Hepatic stellate cell (primary cell): ENCODE measurements at regions not wholly inside any gene's neighbourhood (a gene's known extent, or its start where the extent isn't known, plus 50 kb on each side); places are given as distances from the start of the nearest gene placed in this dataset.
"Not testable (repeated sequence)": the region's sequence is repeated elsewhere in the genome, so short reads cannot be mapped to it uniquely, and the experiment has no call there.

ENCODE experiments used
- DNase-seq: peaks from one replicate; pipeline ENCODE4 v3.0.0; 2011; ENCODE audit warnings: low spot score

DNA sequence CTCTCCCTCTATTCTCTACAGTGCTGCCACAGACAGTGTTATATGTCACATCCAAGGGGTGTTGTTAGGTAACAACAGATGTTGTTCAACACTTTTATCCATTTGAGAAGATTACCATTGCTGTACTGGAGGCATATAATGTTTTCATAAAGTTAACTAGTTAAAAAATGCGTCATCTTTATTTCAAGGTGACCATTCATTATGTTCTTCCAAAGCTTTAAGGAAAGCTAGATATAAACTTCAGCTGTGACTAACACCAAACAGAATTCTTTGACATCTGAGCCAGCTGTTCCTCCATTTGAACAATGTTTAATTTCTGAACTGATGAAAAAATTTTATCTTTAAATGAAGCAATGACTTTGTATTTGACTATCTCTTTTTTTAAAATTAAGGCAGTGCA is 1099.6 kb upstream of the TMEFF2 start:
- no peak for DNase-seq

DNA sequence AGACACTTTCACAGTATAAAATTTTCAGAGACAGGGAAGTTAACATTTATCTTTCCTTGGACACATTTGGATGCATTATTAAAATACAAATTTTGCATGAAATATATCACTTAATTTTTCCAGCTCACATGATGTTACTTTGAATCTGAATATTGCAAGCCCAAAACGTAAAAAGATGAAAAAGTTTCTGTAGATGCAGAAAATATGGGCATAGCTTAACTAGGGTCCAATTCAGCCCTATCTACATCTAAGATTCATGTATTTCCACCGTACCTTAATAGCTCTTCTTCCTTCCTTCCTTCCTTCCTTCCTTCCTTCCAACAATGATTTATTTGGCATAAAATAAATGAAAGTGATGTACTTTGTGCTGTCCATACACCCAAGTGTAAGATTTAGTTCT is 1084.6 kb upstream of the TMEFF2 start:
- DNase-seq = no peak

DNA sequence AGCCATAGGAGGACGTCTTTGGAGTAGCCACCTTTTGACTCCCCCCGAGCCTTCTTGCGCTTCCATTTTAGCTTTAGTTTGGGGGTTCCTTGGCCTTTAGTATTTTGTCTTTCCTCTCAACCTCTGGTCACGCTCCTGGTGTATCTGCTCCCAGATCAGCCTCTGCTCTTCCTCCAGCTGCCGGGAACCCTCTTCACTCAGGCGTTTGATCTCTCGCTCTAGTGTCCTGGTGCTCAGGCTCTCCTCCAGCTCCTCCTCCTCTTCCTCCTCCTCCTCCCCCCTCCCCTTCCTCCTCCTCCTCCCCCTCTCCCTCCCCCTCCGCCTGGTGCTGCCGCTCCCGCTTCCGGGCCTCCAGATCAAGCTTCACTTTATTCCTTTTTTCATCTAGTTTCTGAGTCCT is 1082.3 kb upstream of the TMEFF2 start:
- DNase-seq = no peak

DNA sequence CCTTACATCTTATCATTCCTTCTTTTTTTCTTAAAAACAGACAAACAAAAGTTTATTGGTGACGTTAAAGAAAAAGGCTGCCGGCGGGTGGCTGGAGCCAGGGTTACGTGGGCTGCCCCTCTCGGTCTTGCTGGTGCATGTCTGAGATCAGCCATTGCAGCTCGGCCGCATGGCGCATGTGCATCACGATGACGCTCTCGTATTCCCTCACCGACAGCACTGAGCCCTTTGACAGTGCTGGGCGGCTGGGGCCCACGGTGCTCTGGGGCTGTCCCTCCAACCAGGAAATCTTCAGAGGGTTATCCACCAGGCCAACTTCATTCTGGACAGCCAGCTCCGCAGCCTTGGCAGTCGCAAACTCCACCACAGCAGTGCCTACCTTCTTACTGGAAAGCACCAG is 1081.8 kb upstream of the TMEFF2 start:
- no peak for DNase-seq

DNA sequence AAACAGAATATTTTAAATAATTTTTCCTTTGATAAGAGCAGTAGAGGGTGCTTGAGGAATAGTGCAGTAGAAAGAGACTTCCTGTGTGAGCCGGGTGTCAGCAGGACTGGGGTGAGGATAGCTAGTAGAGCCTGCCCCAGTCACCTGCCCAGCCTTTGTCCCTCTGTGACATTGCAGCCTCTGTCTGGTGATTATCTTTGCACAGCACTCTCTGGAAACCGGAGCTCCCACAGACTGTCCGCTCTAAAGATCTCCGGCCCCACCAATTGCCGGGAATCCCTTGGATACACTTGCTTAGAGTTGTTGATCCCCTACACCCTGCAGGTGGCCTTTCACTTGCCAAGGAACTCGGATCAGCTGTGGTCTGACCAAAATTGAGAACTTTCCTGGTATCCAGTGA is 1081.3 kb upstream of the TMEFF2 start:
- no peak for DNase-seq

DNA sequence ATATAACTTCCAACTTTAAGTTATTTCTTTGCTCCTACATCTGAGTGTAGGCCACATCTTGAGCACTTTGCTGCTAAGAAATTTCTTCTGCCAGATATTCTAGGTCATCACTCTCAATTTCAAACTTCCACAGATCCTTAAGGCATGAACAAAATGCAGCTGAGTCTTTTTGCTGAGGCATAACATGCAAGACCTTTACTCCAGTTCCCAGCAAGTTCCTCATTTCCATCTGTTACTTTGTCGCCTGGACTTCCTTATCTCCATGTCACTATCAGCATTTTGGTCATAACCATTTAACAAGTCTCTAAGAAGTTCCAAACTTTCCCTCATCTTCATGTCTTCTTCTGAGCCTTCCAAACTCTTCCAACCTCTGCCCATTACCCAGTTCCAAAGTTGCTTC is 1077.3 kb upstream of the TMEFF2 start:
- DNase-seq = no peak

DNA sequence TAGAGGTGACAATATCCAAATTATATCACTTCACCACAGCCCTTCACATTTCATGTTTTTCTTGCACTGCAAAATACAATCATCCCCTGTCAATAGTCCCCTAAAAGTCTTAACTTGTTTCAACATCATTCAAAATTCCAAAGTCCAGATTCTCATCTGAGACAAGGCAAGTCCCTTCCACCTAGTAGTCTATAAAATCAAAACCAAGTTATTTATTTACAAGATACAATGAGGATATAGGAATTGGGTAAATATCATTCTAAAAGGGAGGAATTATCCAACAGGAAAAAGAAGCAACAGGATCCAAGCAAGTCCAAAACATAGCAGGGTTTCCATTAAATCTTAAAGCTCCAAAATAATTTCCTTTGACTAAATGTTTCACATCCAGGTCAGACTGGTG is 1076.1 kb upstream of the TMEFF2 start:
- DNase-seq = no peak

DNA sequence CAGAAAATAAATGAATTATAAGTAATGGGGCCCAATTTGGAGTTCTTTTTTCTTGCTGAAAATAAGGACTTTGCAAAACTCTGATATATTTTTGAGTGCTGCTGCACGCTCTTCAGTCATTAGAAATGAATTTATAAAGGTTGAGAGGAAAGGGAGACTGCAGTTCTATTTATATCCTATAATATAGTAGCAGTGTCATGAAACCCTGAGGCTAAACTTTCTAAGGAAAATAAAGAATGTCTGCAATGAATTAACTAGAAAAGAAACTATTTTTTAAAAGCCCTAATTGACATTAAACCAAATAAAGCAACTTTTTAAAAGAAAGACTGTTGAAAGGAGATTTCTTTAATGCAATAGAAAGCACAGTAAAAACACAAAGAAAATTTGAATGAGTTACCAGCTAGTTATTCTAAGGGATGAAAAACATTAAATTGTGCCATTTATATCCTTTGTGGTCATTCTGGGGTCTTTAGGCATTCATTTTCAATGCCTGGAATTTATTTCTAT is 1072.8 kb upstream of the TMEFF2 start:
- no peak for DNase-seq

DNA sequence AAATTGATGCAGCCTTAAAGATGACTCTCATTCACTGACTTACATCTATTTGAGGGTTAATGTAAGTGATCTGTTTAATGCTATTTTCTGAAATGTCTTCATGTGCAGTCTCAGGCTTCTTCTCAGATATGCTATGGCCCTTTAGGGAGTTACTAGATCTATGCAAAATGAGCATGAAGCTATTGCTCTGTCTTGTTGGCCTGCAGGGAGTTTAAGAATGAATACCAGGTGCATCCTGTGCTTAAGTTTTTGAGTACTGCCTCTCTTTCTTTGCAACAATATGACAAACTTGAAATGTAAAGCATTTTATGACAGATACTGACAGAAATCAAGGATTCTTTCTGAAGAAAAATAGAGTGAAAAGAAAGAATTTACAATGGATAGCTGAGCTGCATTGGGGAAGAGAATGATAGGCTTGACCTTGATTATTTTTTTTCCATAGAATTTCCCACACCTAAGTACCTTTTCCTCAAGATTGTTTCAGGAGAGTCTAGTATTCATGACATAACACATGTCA is 1058.3 kb upstream of the TMEFF2 start:
- no peak for DNase-seq

DNA sequence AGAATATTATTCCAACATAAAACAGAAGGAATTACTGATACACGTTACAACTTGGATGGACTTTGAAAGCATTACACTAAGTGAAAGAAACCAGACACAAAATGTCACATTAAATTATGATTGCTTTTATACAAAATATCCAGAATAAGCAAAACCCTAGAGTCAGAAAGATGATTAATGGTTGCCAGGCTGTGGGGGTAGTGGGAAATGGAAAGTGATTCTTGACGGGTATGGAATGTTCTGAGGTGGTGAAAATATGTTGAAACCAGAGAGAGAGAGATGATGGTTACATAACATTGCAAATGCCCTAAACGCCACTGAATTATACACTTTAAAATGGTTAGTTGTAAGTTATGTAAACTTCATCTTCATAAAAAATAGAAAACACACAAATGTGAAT is 1057.2 kb upstream of the TMEFF2 start:
- DNase-seq = no peak

DNA sequence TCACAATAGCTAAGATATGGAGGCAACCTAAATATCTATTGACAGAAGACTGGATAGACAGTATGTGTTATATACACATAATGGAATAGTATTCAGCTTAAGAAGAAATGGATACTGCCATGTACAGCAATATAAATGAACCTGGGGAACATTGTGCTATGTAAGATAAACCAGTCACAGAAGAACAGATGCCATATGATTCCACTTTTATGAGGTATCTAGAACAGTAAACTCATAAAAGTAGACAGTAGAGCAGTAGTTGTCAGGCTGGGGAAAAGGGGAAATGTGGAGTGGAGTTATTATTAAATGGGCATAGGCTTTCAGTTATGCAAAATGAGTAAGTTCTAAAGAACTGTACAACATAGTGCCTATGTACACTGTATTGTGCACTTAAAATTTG is 1055.7 kb upstream of the TMEFF2 start:
- no peak for DNase-seq

DNA sequence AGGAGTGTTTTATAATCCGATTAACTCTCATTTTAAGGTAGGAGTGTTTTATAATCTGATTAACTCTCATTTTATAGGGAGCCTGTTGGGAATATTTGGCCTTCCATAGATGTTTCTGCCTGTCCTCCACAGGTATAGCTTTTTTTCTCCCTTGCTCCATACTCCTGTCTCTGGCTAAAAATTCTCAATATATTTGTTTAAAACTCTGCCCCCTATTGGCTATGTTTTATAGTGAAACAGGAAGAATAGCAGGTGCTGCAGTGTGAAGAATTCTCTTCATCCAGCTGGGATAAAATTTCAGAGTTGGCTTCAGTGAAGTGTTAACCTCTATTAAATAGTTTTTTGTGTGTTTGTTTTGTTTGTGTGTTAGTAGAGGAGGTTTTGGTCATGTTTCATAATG is 1046.0 kb upstream of the TMEFF2 start:
- no peak for DNase-seq

DNA sequence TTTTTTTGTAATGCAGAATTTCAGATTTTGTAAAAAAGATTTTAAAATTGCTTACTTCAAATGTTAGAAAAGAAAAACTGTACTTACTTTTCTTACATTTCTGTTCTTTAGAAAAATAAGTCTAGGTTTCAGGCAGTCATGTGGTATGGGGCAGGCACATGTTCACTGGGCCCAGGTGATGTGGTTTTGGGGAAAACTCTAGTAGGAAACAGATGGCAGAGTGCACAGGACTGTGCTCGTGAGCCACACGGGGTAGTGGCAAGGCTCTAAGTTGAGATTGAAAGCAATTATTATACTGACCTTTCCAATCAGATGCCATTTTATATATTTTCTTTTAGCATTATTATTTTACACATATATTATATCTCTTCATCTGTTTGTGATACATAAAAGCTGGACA is 1036.9 kb upstream of the TMEFF2 start:
- DNase-seq = no peak

DNA sequence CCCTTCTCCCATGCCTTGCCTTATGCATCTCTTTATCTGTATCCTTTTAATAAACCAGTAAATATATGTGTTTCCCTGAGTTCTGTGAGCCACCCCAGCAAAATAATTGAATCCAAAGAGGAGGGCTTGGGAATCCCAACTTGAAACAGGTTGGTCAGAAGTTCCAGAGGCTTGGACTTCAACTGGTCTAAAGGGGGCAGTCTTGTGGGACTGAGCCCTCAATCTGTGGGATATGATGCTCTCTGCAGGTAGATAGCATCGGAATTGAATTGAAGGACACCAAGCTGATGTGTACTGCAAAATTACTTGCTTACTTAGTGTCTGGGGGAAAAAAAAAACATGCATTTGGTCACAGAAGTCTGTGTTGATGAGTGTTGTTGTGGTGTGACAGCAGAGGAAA is 1033.5 kb upstream of the TMEFF2 start:
- no peak for DNase-seq

DNA sequence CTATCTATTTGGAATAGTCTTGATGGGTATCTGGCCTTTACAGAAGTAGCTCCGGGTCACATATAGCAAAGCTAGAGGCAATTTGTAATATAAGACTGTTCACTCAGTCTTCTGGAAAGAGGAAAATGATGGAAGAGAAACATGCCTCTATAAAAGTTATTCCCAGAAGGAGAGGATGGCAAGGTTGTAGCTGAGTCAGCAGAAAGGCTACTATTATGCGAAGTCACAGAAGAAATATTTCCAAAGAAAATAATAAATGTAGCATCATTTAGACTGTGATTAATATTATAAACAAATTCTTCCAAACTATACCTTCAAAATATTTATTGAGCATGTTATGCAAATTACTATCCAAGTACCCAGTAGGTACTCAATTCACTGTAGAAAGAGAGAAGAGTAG is 1027.7 kb upstream of the TMEFF2 start:
- no peak for DNase-seq

DNA sequence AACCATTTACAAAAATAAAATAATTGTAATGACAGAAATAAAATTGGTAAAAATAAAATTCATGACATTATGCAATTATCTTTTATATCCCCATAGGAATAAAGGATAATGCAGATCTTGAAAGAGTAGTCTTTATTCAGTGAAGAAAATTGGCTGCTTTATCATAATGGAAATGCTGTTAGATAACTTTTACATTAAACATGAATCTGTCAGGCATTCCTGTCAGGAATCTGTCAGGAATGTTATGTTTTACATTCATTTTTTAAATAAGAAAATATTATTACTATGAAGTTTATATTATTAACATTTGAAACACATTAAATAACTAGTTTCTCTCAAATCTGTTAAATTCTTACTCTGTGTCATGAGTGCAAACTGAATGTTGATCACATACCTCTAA is 1024.7 kb upstream of the TMEFF2 start:
- DNase-seq = no peak

DNA sequence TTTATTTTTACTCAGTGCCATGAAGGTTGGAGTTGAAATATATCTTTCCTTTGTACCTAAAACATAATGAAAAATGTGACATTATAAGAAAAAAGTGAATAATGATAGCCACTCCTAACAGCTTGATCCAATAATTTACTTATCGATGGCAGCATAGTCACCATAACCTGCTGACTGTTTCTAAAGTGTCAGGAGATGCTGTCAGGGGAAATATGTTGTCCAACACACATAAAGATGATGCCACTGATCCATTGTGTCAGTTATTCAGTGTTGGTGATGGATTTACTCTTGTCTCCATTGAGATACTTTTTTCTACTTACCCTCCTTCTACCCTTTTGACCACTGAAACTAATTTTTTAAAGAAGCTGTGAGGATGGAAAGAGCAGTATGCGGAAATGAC is 1006.9 kb upstream of the TMEFF2 start:
- DNase-seq = no peak

DNA sequence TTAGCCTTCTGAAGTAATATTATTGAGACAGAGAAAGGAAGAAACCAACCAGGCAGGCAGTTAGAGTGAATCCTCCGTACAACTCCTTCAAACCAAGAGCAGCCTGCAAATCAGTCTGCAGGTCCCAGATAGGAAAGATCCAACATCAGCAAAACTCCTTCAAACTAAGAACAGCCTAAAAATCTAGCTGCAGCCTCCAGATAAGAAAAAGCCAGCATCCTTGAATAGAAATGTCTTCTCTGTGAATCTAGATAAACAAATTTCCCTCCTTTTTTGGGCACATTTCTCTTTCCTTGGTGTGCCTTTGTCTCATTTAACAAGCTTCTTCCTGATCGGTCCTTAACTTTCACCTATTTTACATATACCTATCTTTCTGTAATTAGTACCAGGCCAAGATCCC is 1004.6 kb upstream of the TMEFF2 start:
- no peak for DNase-seq

DNA sequence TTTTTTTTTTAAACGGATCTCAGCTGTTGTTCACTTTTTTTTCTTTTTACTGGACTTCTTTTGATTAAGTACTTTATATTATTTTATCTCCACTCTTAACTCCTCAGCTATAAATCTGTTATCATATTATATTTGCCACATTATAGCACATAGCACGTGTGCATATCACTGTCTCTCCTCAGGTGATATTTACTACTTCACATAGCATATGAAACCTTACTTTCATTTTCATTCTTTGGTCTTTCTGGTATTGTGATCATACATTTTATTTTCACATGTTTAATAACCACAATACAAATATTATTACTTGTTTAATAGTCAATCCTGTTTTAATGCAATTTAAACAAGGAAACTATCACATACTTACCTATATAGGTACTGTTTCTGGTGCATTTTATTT is 993.1 kb upstream of the TMEFF2 start:
- no peak for DNase-seq

DNA sequence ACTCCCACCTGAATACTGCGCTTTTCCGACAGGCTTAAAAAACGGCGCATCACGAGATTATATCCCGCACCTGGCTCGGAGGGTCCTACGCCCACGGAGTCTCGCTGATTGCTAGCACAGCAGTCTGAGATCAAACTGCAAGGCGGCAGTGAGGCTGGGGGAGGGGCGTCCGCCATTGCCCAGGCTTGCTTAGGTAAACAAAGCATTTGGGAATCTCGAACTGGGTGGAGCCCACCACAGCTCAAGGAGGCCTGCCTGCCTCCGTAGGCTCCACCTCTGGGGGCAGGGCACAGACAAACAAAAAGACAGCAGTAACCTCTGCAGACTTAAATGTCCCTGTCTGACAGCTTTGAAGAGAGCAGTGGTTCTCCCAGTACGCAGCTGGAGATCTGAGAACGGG is 976.2 kb upstream of the TMEFF2 start:
- DNase-seq = not testable (repeated sequence)

DNA sequence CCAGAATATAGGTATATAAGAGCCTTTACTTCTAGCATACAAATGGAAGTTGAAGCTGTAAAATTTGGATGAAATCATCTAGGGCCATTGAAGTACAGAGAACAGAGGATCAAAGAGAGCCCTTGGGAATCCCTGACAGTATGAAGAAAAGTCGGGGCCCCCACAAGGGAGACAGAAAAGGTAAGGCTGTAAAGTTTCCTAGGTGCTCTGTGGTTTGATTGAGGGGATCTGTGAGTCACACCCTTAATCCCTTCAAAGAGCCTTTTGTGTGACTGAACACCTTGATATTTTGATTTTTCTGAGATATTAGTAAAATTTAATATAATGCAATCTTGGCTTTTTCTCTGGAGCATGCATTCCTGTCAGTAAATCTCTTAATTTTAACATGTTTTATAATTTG is 961.7 kb upstream of the TMEFF2 start:
- DNase-seq = no peak

DNA sequence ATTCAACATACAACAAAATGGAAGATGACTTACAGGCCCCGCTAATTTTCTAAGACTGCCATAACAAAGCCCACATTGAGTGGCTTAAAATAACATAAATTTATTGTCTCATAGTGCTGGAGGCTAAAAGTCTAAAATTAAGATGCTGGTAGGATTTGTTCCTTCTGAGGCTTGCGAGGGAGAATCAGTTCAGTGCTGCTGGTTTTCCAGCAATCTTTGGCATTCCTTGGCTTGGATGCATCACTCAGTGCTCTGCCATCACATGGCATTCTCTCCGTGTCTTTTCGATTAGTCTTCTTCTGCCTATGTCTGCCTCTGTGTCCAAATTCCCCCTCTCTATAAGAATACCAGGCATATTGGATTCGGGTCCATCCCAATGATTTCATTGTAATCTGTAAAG is 959.3 kb upstream of the TMEFF2 start:
- no peak for DNase-seq

DNA sequence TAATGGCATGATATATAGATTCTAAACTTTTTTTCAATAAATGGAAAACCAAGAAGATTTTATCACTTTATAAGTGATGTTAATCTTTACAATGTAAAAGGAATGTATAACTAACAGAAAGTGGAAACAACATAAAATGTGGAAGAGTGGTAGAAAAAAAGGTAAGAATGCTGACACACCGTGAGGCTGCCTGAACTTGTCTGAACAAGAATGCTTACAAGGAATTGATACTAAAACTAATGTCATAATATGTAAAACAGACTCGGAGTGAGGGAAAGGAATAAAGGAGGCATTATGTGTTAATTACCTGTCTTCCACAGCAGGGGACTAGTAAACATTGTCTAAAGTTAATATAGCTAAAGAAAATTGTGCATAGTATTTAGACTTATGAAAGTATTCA is 958.8 kb upstream of the TMEFF2 start:
- DNase-seq = no peak

DNA sequence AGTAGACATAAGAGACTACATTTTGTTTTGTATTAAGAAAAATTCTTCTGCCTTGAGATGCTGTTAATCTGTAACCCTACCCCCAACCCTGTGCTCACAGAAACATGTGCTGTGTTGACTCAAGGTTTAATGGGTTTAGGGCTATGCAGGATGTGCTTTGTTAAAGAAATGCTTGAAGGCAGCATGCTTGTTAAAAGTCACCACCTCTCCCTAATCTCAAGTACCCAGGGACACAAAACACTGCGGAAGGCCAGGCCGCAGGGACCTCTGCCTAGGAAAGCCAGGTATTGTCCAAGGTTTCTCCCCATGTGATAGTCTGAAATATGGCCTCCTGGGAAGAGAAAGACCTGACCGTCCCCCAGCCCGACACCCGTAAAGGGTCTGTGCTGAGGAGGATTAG is 947.7 kb upstream of the TMEFF2 start:
- not testable (repeated sequence) for DNase-seq

DNA sequence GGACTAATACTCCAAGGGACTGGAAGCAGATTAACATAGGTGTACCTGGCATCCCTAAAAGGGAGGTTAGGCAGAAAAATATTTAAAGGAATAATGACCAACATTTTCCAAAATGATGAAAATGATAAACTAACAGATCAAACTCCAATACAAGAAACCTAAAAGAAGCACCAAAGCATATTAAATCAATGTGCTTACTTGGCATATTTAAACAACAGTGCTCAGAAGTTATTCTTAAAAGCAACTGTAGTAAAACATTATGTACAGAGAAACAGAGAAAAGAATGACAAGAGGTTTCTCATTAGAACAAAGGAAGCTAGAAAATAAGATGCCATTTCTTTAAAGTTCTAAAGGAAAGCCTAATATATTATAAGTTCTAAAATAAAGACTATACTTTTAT is 947.3 kb upstream of the TMEFF2 start:
- no peak for DNase-seq
